D721Med (cell line): ENCODE measurements at regions not wholly inside any gene's neighbourhood (a gene's known extent, or its start where the extent isn't known, plus 50 kb on each side); places are given as distances from the start of the nearest gene placed in this dataset.

ENCODE experiments used
- DNase-seq: peaks from one replicate; pipeline ENCODE4 v3.0.0; 2011; ENCODE audit warnings: low spot score; ENCODE audit not compliant: insufficient read length
- FAIRE-seq: peaks from 2 replicates; lab custom pipeline; 2011; peaks lifted over from hg19 to GRCh38; lab: Jason Lieb, UNC
- TF ChIP-seq, protein P1 (sequence below): IDR thresholded peaks from 2 replicates; pipeline ENCODE4 v1.5.1; 2012; ENCODE audit warnings: mild to moderate bottlenecking, control low read depth; ENCODE audit not compliant: insufficient read depth; ENCODE audit errors: missing control alignments

DNA sequence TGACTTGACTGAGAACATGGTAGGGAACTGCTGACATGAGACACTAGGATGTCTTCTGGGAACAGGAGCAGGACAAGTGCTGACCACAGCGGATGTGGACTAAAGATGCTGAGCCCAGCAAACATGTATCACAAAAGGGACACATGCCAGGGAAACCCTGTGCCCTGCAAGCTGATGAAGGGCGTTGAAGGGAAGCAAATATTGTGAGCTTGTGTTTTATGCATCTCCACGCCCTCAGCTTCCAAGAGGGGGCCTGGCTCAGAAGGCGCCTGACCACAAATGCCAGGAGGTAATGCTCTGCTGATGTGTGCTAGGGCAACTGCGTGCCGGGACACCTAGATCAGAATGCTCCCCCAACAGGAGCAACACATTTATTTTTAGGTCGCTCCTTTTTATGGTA lies 207.3 kb downstream of the CXCL12 start:
- no peak for FAIRE-seq
- no peak for DNase-seq
- TF ChIP-seq, protein P1, sequence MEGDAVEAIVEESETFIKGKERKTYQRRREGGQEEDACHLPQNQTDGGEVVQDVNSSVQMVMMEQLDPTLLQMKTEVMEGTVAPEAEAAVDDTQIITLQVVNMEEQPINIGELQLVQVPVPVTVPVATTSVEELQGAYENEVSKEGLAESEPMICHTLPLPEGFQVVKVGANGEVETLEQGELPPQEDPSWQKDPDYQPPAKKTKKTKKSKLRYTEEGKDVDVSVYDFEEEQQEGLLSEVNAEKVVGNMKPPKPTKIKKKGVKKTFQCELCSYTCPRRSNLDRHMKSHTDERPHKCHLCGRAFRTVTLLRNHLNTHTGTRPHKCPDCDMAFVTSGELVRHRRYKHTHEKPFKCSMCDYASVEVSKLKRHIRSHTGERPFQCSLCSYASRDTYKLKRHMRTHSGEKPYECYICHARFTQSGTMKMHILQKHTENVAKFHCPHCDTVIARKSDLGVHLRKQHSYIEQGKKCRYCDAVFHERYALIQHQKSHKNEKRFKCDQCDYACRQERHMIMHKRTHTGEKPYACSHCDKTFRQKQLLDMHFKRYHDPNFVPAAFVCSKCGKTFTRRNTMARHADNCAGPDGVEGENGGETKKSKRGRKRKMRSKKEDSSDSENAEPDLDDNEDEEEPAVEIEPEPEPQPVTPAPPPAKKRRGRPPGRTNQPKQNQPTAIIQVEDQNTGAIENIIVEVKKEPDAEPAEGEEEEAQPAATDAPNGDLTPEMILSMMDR = no peak

DNA sequence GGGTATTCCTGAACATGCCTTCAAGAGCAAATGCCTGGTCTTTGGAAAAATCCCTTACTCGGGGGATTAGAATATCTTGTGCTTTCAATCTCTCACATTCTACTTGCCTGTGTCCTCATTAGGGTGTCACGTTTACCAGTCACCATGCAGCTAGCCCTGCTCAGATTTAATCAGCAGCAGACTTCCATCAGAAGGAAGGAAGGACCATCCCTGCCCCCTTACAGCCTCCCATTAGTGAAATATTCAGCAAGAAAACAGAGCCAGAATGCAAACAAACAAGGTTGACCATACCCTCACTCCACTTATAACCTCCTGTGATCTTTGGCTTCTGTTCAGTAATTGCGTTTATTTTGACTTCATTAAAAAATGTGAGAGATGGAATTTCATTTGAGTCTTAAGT lies 208.6 kb downstream of the CXCL12 start:
- FAIRE-seq = no peak

DNA sequence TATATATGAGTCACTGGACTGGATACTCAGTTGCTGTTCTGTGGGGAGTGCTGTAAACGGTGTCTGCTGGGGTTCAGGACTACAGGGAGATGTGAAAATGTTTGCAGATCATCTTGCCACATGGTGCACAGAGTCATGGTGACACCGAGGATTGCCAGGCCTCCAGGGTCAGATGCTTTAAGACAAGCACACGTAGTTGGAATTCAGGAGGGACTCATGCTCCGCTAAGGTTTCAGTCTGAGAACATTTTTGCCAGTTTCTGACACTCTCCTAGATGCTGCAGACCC lies 211.3 kb downstream of the CXCL12 start:
- FAIRE-seq (no peak), DNase-seq (no peak)
- TF ChIP-seq, protein P1 = no peak

More for the DNA sequence above, 208.6 kb downstream of the CXCL12 start:
- DNase-seq = no peak
- TF ChIP-seq, protein P1 = no peak

DNA sequence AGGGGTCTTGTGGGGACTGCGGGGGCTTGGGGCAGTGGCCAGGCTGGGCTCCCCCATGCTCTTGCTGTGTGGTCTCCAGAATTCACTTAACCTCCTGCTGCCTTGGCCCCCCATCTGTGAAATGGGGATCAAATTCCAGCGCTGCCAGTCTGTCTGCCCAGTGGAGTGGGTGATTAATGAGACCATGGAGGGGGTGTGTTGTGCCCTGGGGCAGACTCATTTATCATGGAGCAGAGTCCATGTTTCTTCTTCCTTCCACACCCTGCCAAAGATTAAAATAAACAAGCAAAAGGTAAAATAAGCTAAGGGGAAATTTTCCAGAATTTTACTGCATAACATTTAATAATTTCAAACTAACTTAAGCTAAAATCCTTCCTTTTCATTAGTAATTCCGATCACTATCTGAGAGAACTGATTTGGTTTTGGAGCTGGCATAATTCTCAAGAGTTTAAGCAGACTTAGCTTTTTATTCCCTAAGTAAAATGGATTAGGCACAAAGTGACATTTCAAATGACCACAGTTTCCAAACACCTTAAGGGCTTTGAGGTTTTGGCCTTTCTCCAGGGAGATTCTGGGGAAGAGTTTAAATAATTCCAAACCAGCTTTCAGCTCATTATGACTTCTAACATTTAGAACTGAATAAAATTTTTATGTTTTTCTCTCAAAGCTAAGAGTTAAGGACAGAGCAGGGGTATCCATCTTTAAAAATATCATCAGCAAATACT lies 211.9 kb downstream of the CXCL12 start:
- no peak for DNase-seq
- TF ChIP-seq, protein P1 = no peak
- FAIRE-seq = no peak

DNA sequence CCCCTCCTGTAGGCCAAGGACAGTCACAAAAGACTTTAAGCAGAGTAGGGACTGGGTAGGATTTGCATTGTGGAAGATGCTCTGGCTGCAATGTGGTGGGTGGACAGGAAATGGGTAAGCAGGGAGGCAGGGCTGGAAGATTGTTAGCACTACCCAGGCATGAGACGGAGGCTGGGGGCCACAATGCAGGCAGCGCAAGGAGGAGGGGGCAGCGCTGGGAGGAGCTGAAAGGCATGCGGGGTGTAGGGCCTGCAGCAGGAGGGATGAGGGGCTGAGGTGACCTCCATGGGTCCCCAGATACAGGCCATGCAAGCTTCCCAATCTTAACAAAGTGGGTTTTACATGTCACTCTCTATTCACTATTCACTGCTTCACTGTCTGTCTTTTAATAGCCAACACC lies 213.1 kb downstream of the CXCL12 start:
- TF ChIP-seq, protein P1 = no peak
- FAIRE-seq (no peak), DNase-seq (no peak)

DNA sequence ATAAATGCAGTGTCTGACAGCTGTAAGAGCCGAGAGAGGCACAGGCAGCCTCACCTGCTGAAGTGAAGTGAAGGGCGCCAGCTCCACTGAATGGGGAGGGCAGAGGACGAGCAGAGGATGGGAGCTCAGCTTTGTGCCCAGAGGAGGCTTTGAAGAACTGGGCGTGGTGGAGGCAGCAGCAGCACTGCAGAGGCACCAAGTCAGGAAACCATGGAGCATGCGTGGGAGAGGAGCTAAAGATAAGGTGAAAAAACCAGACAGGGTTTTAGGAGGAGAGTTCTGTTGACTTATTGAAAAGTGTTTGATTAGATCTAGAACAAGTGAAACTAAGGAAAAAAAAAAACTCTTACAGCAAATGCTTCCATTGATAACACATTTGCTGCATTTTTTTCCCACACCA lies 216.4 kb downstream of the CXCL12 start:
- DNase-seq (no peak), FAIRE-seq (no peak)
- TF ChIP-seq, protein P1 = no peak

DNA sequence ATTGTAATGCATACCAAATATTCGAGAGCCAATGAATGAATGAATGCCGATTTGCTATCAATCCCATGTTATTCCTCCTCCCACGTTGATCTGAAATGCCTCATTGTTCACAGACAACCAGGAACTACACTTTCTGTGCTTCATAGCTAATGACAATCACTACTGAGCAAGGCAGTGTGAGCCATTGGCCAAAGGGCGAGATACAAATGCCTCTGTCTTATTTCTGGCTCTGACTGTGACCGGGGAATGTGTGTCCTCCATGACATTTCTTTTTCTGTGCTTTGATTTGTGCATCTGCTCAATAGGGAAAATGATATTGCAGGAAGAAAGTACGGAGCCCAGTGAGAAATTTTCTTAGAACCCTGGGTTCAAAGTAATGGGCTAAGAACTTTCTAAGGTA lies 217.1 kb downstream of the CXCL12 start:
- TF ChIP-seq, protein P1 = no peak
- FAIRE-seq (no peak), DNase-seq (no peak)
